NCI-H187 treated with DMSO at 0.1 percent for 48 hours (cell line): ENCODE measurements at regions not wholly inside any gene's neighbourhood (a gene's known extent, or its start where the extent isn't known, plus 50 kb on each side); places are given as distances from the start of the nearest gene placed in this dataset.

ENCODE experiments used
- DNase-seq: peaks from one replicate; lab custom pipeline; 2025; lab: John Stamatoyannopoulos, UW

GRCh38 chr18:7288544-7288943, 57.7 kb downstream of the LRRC30 start:
- DNase-seq: no peak

DNA sequence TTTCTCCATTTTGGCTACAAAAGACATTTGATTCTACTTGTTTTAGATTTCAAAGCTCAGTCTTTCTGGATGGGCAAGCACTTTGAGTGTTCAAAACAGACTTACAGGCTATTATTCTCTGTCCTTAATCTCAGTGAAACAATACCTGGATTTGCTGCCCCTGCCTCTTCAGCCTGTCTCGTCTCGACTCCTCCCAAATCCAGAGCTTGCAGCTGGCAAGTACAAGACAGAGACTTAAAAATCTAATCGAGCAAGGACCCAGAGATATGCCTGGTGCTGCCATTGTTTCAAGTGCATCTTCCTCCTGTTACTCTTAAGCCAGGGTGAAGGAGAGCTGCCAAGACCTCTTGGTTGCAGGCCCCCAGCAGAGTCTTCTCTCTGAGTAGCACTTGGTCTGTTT, 59.2 kb downstream of the LRRC30 start:
- no peak for DNase-seq

GRCh38 chr18:7291046-7291445, 60.2 kb downstream of the LRRC30 start:
- no peak for DNase-seq

GRCh38 chr18:7298149-7298548, 67.3 kb downstream of the LRRC30 start:
- DNase-seq: no peak

- no peak for DNase-seq
Observed at GRCh38 chr18:7301094-7301493, 70.2 kb downstream of the LRRC30 start.

DNA sequence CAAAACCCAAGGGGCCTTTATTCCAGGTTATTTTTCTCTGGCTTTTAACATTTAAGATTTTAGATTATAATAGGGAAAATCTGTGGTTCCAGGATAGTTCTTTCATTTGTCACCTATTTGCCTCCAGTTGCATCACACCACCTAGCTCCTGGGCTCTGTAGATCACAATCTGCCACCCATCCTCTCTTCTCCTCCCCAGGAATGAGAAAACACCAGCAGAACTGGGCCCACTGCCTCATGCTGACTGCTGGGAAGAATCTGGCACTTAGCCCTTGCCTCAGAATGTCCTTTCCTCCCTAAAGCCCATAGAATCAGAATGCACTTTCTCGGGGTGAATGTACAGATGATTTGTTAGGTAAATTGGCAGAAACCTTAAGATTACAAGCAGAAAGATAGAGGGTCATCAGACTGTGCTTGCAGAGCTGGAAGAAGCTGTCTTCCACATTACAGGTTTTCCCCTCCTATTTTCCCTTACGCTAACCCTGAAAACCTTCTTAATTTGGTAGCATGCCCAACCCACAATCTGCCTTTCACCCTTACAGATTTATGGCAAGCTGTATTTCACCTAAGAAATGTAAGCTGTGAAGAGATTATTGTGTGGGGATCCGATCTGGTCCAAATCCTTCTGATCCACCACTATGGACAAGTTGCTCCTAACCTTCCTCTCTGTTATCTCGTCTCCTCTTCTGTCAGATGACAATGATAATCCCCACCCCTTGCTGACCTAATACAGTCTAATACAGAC, 72.6 kb downstream of the LRRC30 start:
- DNase-seq: no peak

DNA sequence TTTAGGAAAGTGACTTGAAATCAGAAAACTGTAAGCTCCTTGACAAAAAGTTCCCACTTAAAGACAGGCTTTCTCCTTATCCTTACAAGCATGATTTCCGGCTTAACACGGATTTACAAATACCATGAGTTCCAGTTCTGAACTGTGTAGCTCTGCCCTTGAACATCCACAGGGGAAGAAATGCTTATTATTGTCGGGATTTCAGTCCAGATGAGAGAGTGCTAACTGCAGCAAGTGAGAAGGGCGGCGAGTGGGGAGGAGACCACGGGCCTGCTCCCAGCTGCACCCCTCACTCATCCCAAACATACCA, 73.1 kb downstream of the LRRC30 start:
- no peak for DNase-seq

GRCh38 chr18:7305416-7305815, 74.5 kb downstream of the LRRC30 start:
- no peak for DNase-seq

DNA sequence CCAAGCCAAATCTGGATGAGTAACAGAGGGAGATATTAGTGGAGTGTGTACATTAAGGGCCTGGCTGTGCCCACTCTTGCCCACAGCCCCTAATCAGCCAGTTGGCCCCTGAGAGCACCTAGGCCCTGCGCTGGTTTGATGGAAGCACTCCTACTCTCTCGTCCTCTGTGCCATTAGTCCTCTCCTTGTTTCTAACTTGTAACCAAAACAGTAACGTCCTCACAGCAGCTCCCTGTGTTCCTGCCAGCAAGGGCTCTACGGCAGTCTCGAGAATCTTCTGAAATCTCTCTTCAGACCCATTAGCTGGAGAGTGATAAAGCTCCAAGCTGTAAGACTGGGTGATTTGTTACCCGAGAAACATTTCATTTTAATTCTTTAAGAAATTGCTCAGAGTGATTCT, 76.1 kb downstream of the LRRC30 start:
- DNase-seq: no peak

DNA sequence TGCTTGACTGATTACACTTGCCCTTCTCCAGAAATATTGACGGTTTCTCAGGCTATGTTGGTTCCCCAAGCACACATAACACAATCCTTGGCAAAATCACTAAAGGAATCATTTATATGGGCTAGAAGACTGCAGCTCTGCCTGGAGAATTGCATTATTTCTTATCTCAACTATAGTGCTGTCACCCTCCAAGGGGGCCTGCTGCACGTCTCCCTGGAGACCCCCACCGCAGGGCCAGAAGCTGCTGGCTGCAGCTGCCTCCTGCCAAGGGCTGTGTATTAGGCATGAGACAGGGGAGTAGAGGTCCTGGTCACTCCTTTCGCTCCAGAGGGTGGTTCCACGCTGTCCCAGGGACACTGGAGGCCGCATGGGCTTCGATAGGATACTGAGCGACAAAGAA, 76.6 kb downstream of the LRRC30 start:
- no peak for DNase-seq

DNA sequence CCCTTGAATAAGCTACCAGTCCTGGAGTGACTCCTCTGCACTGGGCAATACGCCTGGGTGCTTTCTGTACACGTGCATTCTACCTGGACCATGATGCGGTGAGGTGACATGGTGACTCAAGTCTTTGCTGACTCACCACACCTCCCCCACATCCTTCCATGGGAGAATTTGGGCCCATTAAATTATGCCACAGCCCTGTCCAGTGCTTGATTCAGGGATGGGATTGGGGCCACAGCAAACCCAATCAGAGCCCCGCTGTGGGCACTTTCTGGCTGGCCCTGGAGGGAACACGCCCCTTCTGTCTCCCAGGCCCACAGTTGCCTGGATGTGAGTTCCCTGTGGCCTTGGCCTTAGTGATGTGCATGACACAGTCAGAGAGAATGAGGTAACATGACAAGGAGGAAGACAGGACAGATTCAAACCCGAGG, 86.9 kb downstream of the LRRC30 start:
- no peak for DNase-seq

- no peak for DNase-seq
Observed at GRCh38 chr18:7319161-7319560, 88.3 kb downstream of the LRRC30 start.

- DNase-seq: no peak
Observed at GRCh38 chr18:7321831-7322230, 90.9 kb downstream of the LRRC30 start.

- DNase-seq: no peak
Observed at GRCh38 chr18:7322817-7323485, 92.1 kb downstream of the LRRC30 start.

- no peak for DNase-seq
Observed at GRCh38 chr18:7325126-7325430, 94.2 kb downstream of the LRRC30 start.

- DNase-seq: no peak
Observed at GRCh38 chr18:7329016-7329415, 98.1 kb downstream of the LRRC30 start.

- DNase-seq: no peak
Observed at GRCh38 chr18:7332452-7332851, 101.6 kb downstream of the LRRC30 start.

GRCh38 chr18:7333025-7333562, 102.2 kb downstream of the LRRC30 start:
- no peak for DNase-seq

DNA sequence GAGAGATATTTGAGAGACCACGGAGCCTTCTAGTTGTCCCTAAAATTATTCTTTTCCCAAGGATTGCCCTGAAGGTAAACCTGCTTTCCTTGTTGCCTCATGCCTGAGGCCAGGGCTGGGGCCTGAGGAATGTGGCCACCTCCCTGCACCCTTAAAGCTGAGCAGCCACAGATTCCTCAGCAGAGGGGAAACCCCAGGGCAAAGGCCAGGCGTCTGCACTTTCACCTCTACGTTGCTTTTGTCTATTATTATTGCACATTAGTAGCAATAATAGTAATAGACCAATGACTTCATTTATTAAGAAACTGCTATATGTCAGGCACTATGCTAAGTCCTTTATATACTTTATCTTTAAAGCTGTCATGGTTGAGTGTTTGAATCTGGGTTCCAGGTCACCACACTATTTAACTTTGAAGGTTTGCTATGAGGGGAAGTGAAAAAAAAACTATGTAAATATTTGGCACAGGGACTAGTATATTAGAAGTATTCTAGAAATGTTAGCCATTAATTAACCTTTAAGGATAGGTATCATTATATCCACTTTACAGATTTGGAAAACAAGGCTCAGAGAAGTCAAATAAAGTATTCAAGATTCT, 104.2 kb downstream of the LRRC30 start:
- DNase-seq: no peak

- no peak for DNase-seq
Observed at GRCh38 chr18:7336623-7337022, 105.7 kb downstream of the LRRC30 start.

DNA sequence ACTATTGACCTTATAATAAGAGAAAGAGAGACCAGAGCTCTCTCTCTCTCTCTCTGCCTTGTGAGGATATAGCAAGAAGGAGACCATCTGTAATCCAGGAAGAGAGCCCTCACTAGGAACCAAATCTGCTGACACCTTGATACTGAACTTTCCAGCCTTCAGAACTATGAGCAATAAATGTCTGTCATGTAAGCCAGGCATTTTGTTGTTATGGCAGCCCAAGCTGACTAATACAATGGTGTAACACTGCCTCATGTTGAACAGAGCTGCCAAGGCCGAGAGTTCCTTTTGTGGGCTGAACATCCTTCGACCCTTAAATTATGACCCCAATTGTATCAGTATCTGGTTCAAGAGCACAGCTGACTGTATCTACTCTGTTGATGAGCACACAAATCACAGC, 108.0 kb downstream of the LRRC30 start:
- DNase-seq: no peak

DNA sequence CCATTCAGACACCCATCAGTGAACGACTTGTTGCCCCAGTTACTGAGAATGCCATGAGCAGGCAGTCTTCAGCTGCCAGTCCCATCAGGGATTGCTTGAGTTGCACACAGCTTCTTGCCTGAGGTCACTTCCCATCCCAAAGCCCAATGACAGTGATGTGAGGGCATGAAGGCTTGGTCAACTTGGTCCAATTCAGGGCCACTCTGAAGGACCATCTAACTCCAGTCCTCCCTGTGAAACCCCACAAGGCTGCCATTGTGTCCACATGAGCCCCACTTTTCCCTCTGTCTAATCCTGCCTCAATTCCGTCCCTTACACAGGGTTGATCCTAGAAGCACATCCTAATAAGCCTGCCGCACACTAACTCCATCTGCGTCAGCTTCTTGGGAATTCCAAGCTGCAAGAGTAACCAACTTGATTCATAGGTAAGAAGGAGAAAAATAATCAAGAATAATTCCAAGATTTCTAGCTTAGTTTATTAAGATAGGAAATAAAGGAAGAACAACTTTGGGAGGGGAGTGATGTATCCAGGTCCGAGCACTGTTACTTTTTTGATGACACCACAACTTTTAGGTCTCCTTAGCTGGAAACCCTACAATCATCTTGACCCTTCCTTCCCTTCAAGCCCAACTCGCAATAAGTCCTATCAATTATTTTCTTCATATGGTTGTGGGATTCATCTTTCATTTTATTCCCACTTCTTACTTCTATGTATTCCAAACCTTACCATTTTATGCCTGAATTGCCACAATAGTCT, 110.9 kb downstream of the LRRC30 start:
- DNase-seq: no peak
